ENCODE measurements at regions not wholly inside any gene's neighbourhood (a gene's known extent, or its start where the extent isn't known, plus 50 kb on each side); places are given as distances from the start of the nearest gene placed in this dataset.

- TF ChIP-seq POLR2A (IDR thresholded peaks at IDR 0.05) (no peak), CTCF (IDR thresholded peaks at IDR 0.05) (no peak)
Measured at GRCh38 chr2:146540271-146540932, 1304.4 kb upstream of the ACVR2A start.
